Gastroesophageal sphincter (tissue), 4 donors: ENCODE measurements at regions not wholly inside any gene's neighbourhood (a gene's known extent, or its start where the extent isn't known, plus 50 kb on each side); places are given as distances from the start of the nearest gene placed in this dataset.

Source experiments
- ATAC-seq: fragments of 150-250 bp; one replicate; pipeline ENCODE4 v1.9.1; 2016; ENCODE audit warnings: mild to moderate bottlenecking, moderate library complexity
- H3K27ac ChIP-seq, 4 donors: fragments of 200-600 bp; sonication (generic) in 3 of 4; 1 replicate in 3 of 4; 2 replicates in 1 of 4; pipeline ENCODE4 v1.5.1; 2016 to 2019
- H3K27me3 ChIP-seq: fragments of 200-600 bp; sonication (generic); one replicate; pipeline ENCODE4 v1.5.1; 2019
- H3K36me3 ChIP-seq, 2 donors: fragments of 200-600 bp; sonication (generic); one replicate each; pipeline ENCODE4 v1.5.1; 2019; ENCODE audit warnings: control low read depth in 1 of 2
- H3K4me1 ChIP-seq, 3 donors: fragments of 200-600 bp; sonication (generic); 1 replicate in 2 of 3; 2 replicates in 1 of 3; pipeline ENCODE4 v1.5.1; 2016 to 2019; ENCODE audit warnings: control low read depth in 2 of 3
- H3K4me3 ChIP-seq, 2 donors: fragments of 200-600 bp; sonication (generic); one replicate each; pipeline ENCODE4 v1.5.1; 2019; ENCODE audit warnings: mild to moderate bottlenecking in 1 of 2, moderate library complexity in 1 of 2
- H3K9me3 ChIP-seq, 3 donors: fragments of 200-600 bp; sonication (generic); one replicate each; pipeline ENCODE4 v1.5.1; 2017 to 2019; ENCODE audit warnings: control low read depth in 2 of 3
- EP300 ChIP-seq: sonication (generic); formaldehyde crosslinking; IDR thresholded peaks from one replicate; pipeline ENCODE4 v1.6.1; 2017; ENCODE audit warnings: antibody characterized with exemption, mild to moderate bottlenecking
- POLR2A ChIP-seq, 2 donors: fragments of 450-650 bp; IDR thresholded peaks; one replicate each; pipeline ENCODE4 v1.6.1; 2017; ENCODE audit warnings: antibody characterized with exemption in 2 of 2, mild to moderate bottlenecking in 2 of 2, moderate library complexity in 1 of 2
- POLR2AphosphoS5 ChIP-seq: sonication (generic); formaldehyde crosslinking; IDR thresholded peaks from one replicate; pipeline ENCODE4 v1.6.1; 2017; ENCODE audit warnings: antibody characterized with exemption
- WGBS, 2 donors: methylation state at CpG; one replicate each; pipeline ENCODE4 v1.1.5; 2018; ENCODE audit warnings: low coverage in 1 of 2; 5-methylcytosine and 5-hydroxymethylcytosine counted together
- TF ChIP-seq, protein P1 (sequence below), 4 experiments: fragments of 200-600 bp in 2 of 4; fragments of 450-650 bp in 2 of 4; sonication (generic) in 1 of 4; IDR thresholded peaks; one replicate each; pipeline ENCODE4 v1.5.1; 2017 to 2019; ENCODE audit warnings: antibody characterized with exemption in 4 of 4, mild to moderate bottlenecking in 2 of 4, moderate library complexity in 2 of 4

DNA sequence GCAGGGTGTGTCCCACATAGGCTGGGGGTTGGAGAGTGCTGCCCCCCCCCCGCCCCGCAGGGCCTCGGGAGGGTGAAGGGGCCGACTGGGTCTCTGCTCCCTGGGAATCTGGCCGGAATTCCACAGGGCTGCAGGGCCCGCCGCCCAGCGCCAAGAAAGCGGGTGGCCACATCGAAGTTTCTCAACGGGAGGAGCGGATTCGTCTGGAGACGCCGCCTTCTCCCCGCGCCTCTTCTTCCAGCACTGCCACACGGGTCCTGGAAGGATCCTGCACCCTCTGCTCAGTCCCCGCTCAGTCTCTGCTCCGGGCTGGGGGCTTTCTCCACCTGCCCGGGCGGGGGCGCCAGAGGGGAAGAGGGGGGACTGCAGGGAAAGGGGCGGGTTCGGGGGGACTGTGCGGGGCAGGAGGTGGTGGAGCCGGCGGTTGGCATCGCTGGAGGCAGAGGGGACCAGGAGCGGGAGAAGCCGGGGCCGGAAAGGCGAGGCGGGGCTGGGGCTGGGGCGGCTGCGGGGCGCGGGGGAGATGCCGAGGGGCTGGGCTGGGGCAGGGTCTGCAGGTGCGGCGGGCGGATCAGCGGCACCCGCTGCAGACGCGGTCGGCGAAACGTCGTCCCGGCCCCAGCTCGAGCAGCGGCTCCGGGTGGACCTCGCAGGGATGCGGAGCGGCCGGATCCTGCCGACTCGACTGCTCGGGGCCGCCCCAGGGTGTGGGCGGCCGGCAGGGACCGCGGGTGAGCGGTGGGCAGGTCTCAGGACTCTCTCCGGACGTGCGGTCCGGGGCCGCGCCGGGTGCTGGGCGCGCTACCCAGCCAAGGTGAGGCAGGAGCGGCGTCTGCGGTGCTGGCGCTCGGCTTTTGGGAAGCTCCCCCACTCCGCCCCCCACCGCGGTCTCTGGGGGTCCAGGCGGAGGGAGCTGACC lies 811.4 kb upstream of the TMEM132C start:
- no peak for ATAC-seq
- H3K4me1 ChIP-seq: peaks cover 0 to 14% (median 9%) of the 10 kb centered on the region in 3 donors
- TF ChIP-seq POLR2A (IDR thresholded peaks at IDR 0.05): no peak
- TF ChIP-seq EP300: no peak
- no peak for TF ChIP-seq POLR2AphosphoS5
- TF ChIP-seq, protein P1, sequence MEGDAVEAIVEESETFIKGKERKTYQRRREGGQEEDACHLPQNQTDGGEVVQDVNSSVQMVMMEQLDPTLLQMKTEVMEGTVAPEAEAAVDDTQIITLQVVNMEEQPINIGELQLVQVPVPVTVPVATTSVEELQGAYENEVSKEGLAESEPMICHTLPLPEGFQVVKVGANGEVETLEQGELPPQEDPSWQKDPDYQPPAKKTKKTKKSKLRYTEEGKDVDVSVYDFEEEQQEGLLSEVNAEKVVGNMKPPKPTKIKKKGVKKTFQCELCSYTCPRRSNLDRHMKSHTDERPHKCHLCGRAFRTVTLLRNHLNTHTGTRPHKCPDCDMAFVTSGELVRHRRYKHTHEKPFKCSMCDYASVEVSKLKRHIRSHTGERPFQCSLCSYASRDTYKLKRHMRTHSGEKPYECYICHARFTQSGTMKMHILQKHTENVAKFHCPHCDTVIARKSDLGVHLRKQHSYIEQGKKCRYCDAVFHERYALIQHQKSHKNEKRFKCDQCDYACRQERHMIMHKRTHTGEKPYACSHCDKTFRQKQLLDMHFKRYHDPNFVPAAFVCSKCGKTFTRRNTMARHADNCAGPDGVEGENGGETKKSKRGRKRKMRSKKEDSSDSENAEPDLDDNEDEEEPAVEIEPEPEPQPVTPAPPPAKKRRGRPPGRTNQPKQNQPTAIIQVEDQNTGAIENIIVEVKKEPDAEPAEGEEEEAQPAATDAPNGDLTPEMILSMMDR (IDR thresholded peaks at IDR 0.05): no peak
- H3K27ac ChIP-seq: no peak overlapping the region
- no peaks in the 10 kb centered on the region for H3K36me3 ChIP-seq
- H3K4me3 ChIP-seq: peak overlapping the region in 1 of 2 donors; percentile 40
- no peaks in the 10 kb centered on the region for H3K9me3 ChIP-seq
- peaks cover 52% of the 10 kb centered on the region for H3K27me3 ChIP-seq
- 0% methylated on average over 11 of the region's 85 CpGs; no CpG with 5 or more reads in 1 of the 2 donors for WGBS, 2 donors

DNA sequence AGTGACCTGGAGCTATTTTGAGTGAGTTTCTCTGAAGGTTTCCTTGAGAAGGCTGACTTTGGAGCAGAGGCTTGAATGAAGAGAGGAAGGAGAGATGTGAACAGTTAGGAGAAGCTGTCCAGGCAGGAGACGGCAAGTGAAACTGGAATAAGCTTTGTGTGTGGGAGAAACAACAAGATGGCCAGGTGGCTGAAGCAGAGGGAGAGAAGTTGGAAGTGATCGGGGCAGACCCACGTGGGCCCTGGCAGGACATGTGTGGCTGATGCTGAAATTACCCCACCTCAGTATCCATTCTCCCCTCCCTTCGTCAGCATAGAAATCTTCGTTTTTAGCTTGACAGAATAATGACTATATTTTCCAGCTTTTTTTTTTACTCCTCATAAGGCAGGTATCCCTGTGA lies 809.2 kb upstream of the TMEM132C start:
- no peak overlapping the region for H3K4me3 ChIP-seq
- H3K27ac ChIP-seq: no peak overlapping the region
- TF ChIP-seq, protein P1 (IDR thresholded peaks at IDR 0.05): no peak
- TF ChIP-seq EP300 (no peak), POLR2AphosphoS5 (no peak), POLR2A (IDR thresholded peaks at IDR 0.05) (no peak)
- no peaks in the 10 kb centered on the region for H3K9me3 ChIP-seq
- no peaks in the 10 kb centered on the region for H3K36me3 ChIP-seq
- 61 to 69% methylated on average over 3 to 4 of the region's 5 CpGs for WGBS, 2 donors
- H3K4me1 ChIP-seq: peaks cover 0 to 14% (median 9%) of the 10 kb centered on the region in 3 donors
- ATAC-seq: no peak
- H3K27me3 ChIP-seq: peaks cover 46% of the 10 kb centered on the region

DNA sequence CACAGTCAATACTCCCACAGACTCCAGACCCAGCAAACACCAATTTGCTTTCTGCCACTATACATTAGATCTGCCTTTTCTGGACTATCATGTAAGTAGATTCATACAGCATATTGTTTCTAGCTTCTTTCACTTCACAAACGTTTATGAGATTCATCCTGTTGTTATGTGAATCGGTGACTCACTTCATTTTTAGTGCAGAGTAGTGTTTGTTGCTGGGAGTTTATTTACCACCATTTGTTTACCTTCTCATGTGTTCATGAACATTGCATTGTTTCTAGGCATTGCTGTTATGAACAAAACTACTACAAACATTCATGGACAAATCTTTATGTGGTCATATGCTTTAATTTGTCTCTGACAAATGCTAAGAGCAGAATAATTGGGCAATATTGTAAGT lies 807.8 kb upstream of the TMEM132C start:
- Histone ChIP-seq H3K4me1 (peaks cover 0 to 14% (median 9%) of the 10 kb centered on the region in 3 donors), H3K9me3 (no peaks in the 10 kb centered on the region), H3K27me3 (peaks cover 36% of the 10 kb centered on the region), H3K36me3 (no peaks in the 10 kb centered on the region), H3K4me3 (no peak overlapping the region), H3K27ac (no peak overlapping the region)
- no peak for ATAC-seq
- 37 to 62% methylated on average over 2 of the region's 2 CpGs for WGBS, 2 donors
- no peak for TF ChIP-seq POLR2A (IDR thresholded peaks at IDR 0.05)
- TF ChIP-seq, protein P1 (IDR thresholded peaks at IDR 0.05): no peak
- no peak for TF ChIP-seq EP300
- TF ChIP-seq POLR2AphosphoS5: no peak

DNA sequence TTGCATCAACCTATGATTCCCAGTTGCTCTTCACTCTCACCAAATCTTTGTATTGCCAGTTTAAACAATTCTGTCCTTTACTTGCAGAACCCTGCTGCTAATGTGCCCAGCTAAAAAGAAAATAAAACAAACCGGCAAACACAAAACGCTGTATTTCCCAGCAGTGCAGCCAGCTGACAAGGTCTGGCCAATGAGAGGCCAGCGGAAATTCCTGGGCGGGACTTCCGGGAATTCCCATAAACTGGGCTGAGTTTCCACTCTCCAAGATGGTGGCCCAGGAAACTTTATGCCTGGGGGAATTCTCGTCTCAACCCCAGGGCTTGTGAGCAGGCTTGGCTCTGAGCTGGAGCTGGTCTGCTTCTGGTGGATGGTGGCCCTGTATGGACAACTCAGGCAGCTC lies 807.3 kb upstream of the TMEM132C start:
- ATAC-seq: no peak
- 88 to 100% methylated on average over 2 to 6 of the region's 6 CpGs for WGBS, 2 donors

More for the DNA sequence above, 807.3 kb upstream of the TMEM132C start:
- no peak overlapping the region for H3K4me3 ChIP-seq
- no peaks in the 10 kb centered on the region for H3K36me3 ChIP-seq
- H3K9me3 ChIP-seq: no peaks in the 10 kb centered on the region
- H3K27me3 ChIP-seq: peaks cover 31% of the 10 kb centered on the region
- H3K27ac ChIP-seq: no peak overlapping the region
- TF ChIP-seq, protein P1 (IDR thresholded peaks at IDR 0.05): no peak
- TF ChIP-seq POLR2A (IDR thresholded peaks at IDR 0.05): no peak
- no peak for TF ChIP-seq POLR2AphosphoS5
- no peak for TF ChIP-seq EP300
- H3K4me1 ChIP-seq: peaks cover 0 to 14% (median 9%) of the 10 kb centered on the region in 3 donors
